Omental fat pad (tissue), 3 donors: ENCODE measurements at regions not wholly inside any gene's neighbourhood (a gene's known extent, or its start where the extent isn't known, plus 50 kb on each side); places are given as distances from the start of the nearest gene placed in this dataset.

Source experiments
- ATAC-seq: fragments of 150-250 bp; one replicate; pipeline ENCODE4 v1.9.1; 2016; ENCODE audit warnings: mild to moderate bottlenecking, moderate library complexity; ENCODE audit not compliant: low FRiP score
- DNase-seq: peaks from one replicate; pipeline ENCODE4 v3.0.0-alpha.2; 2019; ENCODE audit warnings: low spot score
- CTCF ChIP-seq, 3 donors: fragments of 450-650 bp; IDR thresholded peaks; one replicate each; pipeline ENCODE4 v1.5.1; 2016 to 2017; ENCODE audit warnings: antibody characterized with exemption in 3 of 3, mild to moderate bottlenecking in 3 of 3, moderate library complexity in 2 of 3

- DNase-seq (no peak), ATAC-seq (no peak)
- TF ChIP-seq CTCF (IDR thresholded peaks at IDR 0.05), result no peak
Observed at GRCh38 chr3:165549665-165550064, 287.6 kb downstream of the BCHE start.

GRCh38 chr3:165549037-165549436 lies 288.2 kb downstream of the BCHE start:
- DNase-seq (no peak), ATAC-seq (no peak)
- no peak for TF ChIP-seq CTCF (IDR thresholded peaks at IDR 0.05)

GRCh38 chr3:165545059-165545458 lies 292.2 kb downstream of the BCHE start:
- ATAC-seq (no peak), DNase-seq (no peak)
- TF ChIP-seq CTCF (IDR thresholded peaks at IDR 0.05), result no peak

GRCh38 chr3:165544432-165544831 lies 292.8 kb downstream of the BCHE start:
- ATAC-seq, result no peak
- DNase-seq, result no peak
- no peak for TF ChIP-seq CTCF (IDR thresholded peaks at IDR 0.05)

GRCh38 chr3:165538166-165538565 lies 299.1 kb downstream of the BCHE start:
- ATAC-seq, result no peak
- TF ChIP-seq CTCF (IDR thresholded peaks at IDR 0.05), result no peak
- no peak for DNase-seq

GRCh38 chr3:165532851-165533250 lies 304.4 kb downstream of the BCHE start:
- ATAC-seq (no peak), DNase-seq (no peak)
- no peak for TF ChIP-seq CTCF (IDR thresholded peaks at IDR 0.05)

GRCh38 chr3:165529451-165529850 lies 307.8 kb downstream of the BCHE start:
- no peak for DNase-seq
- no peak for ATAC-seq
- TF ChIP-seq CTCF (IDR thresholded peaks at IDR 0.05), result no peak
